Common myeloid progenitor, CD34-positive (primary cell): ENCODE measurements at regions not wholly inside any gene's neighbourhood (a gene's known extent, or its start where the extent isn't known, plus 50 kb on each side); places are given as distances from the start of the nearest gene placed in this dataset.

Experiments
- CTCF ChIA-PET: fragments of 350-600 bp; sonication (Branson Sonifier 250); formaldehyde crosslinking; loops from one replicate; lab custom pipeline; 2021; ENCODE audit warnings: antibody characterized with exemption; lab: Charles Lee
- POLR2A ChIA-PET: fragments of 350-600 bp; sonication (Branson Sonifier 250); formaldehyde crosslinking; loops from one replicate; lab custom pipeline; 2021; ENCODE audit warnings: antibody characterized with exemption; lab: Charles Lee
- DNase-seq, 3 donors: peaks; one replicate each; pipeline versions ENCODE4 v3.0.0 to v3.0.0-alpha.2; 2013
- H3K27ac ChIP-seq, 2 experiments: 1 replicate in 1 of 2; 2 replicates in 1 of 2; pipeline ENCODE4 v1.7.0; 2013; ENCODE audit warnings: inconsistent platforms in 2 of 2, low read length in 2 of 2, mild to moderate bottlenecking in 2 of 2, low read depth in 1 of 2, moderate library complexity in 1 of 2; ENCODE audit not compliant: severe bottlenecking in 2 of 2, insufficient read depth in 1 of 2, poor library complexity in 1 of 2
- H3K27me3 ChIP-seq, 5 experiments: replicated peaks in 2 of 5; 1 replicate in 3 of 5; 2 replicates in 2 of 5; pipeline versions ENCODE4 v1.6.1 to v1.7.0; 2013; ENCODE audit warnings: low read length in 4 of 5, mild to moderate bottlenecking in 2 of 5, moderate library complexity in 2 of 5, inconsistent platforms in 1 of 5; ENCODE audit not compliant: insufficient read depth in 5 of 5, control insufficient read depth in 4 of 5
- H3K36me3 ChIP-seq, 4 experiments: 1 replicate in 2 of 4; 2 replicates in 2 of 4; pipeline versions ENCODE4 v1.6.1 to v1.7.0; 2013; ENCODE audit warnings: low read length in 3 of 4, control low read depth in 1 of 4, mild to moderate bottlenecking in 1 of 4; ENCODE audit not compliant: control insufficient read depth in 4 of 4, insufficient read depth in 4 of 4
- H3K4me1 ChIP-seq, 4 experiments: 1 replicate in 3 of 4; 2 replicates in 1 of 4; pipeline versions ENCODE4 v1.6.1 to v1.7.1; 2013; ENCODE audit warnings: low read length in 3 of 4, mild to moderate bottlenecking in 3 of 4, control low read depth in 1 of 4, inconsistent platforms in 1 of 4, moderate library complexity in 1 of 4; ENCODE audit not compliant: control insufficient read depth in 4 of 4, insufficient read depth in 4 of 4; ENCODE audit errors: control extremely low read depth in 1 of 4
- H3K4me3 ChIP-seq, 7 experiments: 1 replicate in 4 of 7; 2 replicates in 3 of 7; pipeline versions ENCODE4 v1.5.1 to v1.7.0; 2013; ENCODE audit warnings: mild to moderate bottlenecking in 7 of 7, low read length in 6 of 7, moderate library complexity in 6 of 7, inconsistent platforms in 2 of 7, low read depth in 2 of 7, control low read depth in 1 of 7; ENCODE audit not compliant: insufficient read depth in 4 of 7, control insufficient read depth in 1 of 7; ENCODE audit errors: extremely low read depth in 1 of 7
- H3K9me3 ChIP-seq, 5 experiments: 1 replicate in 4 of 5; 2 replicates in 1 of 5; pipeline versions ENCODE4 v1.6.1 to v1.7.1; 2013; ENCODE audit warnings: low read length in 4 of 5, mild to moderate bottlenecking in 2 of 5, inconsistent platforms in 1 of 5, low read depth in 1 of 5, moderate library complexity in 1 of 5; ENCODE audit not compliant: control insufficient read depth in 4 of 5, insufficient read depth in 2 of 5; ENCODE audit errors: control extremely low read depth in 1 of 5
- WGBS: methylation state at CpG from one replicate; pipeline ENCODE4 v1.1.5; 2013; ENCODE audit not compliant: insufficient coverage; 5-methylcytosine and 5-hydroxymethylcytosine counted together

DNA sequence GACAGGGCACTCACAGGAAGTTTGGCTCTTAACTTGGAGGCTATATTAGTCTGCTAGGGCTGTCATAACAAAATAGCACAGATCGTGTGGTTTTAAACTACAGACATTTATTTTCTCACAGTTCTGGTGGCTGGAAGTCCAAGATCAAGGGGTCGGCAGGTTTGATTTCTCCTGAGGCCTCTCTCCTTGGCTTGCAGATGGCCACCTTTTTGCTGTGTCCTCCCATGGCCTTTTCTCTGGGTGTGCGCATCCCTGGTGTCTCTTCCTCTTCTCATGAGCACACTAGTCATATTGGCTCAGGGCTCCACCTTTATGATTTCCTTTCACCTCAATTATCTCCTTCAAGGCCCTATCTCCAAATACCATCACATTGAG lies 69.3 kb downstream of the FOXB1 start:
- no peak for DNase-seq
- H3K9me3 ChIP-seq, result peaks cover 0 to 2% (median 0%) of the 10 kb centered on the region in 5 experiments
- no peak overlapping the region for H3K4me3 ChIP-seq
- WGBS, result 100% methylated on average over 3 of the region's 3 CpGs
- POLR2A ChIA-PET, result no interaction called here
- peaks cover 0 to 12% (median 8%) of the 10 kb centered on the region in 4 experiments for H3K4me1 ChIP-seq
- H3K27ac ChIP-seq, result no peak overlapping the region
- H3K36me3 ChIP-seq, result no peaks in the 10 kb centered on the region
- CTCF ChIA-PET, result no interaction called here
- H3K27me3 ChIP-seq, result no peaks in the 10 kb centered on the region

DNA sequence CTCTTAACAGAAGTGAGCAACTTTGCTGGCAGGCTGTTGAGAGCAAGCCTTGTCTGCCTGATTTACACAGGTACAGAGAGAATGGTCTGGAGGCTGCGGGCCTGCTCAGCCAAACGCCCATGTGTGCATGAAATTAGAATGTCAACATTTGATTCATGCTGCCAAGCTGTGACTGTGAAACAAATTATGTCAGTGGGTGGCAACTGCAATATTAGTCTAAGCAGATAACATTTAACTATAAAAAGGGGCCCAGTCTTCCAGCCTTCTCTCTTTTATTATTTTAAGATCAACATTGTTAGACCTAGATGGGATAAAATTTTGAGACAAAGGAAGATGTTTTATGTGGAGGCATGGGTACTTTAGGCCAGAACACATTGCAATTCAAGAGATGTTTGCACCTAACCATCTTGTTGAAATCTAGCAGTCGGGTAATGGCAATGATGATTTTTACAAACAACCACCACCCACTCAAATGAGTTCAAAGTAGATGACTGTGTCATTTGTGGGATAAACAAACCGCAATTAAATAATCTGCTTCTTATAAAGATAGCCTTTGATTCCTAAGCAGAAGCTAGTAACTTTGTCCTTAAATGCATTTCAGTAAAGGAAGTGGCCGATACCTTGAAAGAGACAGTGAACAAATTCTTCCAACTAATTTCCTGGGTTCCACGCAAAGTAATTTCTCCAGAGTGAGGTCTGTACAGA lies 70.2 kb downstream of the FOXB1 start:
- peaks cover 0 to 2% (median 0%) of the 10 kb centered on the region in 5 experiments for H3K9me3 ChIP-seq
- H3K36me3 ChIP-seq, result no peaks in the 10 kb centered on the region
- H3K4me3 ChIP-seq, result no peak overlapping the region
- peak in 1 of 3 donors; percentile 18 for DNase-seq
- H3K4me1 ChIP-seq, result peaks cover 0 to 12% (median 8%) of the 10 kb centered on the region in 4 experiments
- no peak overlapping the region for H3K27ac ChIP-seq
- ChIA-PET POLR2A (no interaction called here), CTCF (no interaction called here)
- no peaks in the 10 kb centered on the region for H3K27me3 ChIP-seq
- WGBS, result 100% methylated on average over 1 of the region's 6 CpGs

GRCh38 chr15:60076045-60076444 lies 71.9 kb downstream of the FOXB1 start:
- ChIA-PET CTCF (no interaction called here), POLR2A (no interaction called here)
- no peak overlapping the region for H3K27ac ChIP-seq
- 100% methylated on average over 5 of the region's 5 CpGs for WGBS
- H3K9me3 ChIP-seq, result peaks cover 0 to 2% (median 0%) of the 10 kb centered on the region in 5 experiments
- no peaks in the 10 kb centered on the region for H3K36me3 ChIP-seq
- no peaks in the 10 kb centered on the region for H3K27me3 ChIP-seq
- no peak for DNase-seq
- H3K4me3 ChIP-seq, result no peak overlapping the region
- peaks cover 0 to 12% (median 8%) of the 10 kb centered on the region in 4 experiments for H3K4me1 ChIP-seq

DNA sequence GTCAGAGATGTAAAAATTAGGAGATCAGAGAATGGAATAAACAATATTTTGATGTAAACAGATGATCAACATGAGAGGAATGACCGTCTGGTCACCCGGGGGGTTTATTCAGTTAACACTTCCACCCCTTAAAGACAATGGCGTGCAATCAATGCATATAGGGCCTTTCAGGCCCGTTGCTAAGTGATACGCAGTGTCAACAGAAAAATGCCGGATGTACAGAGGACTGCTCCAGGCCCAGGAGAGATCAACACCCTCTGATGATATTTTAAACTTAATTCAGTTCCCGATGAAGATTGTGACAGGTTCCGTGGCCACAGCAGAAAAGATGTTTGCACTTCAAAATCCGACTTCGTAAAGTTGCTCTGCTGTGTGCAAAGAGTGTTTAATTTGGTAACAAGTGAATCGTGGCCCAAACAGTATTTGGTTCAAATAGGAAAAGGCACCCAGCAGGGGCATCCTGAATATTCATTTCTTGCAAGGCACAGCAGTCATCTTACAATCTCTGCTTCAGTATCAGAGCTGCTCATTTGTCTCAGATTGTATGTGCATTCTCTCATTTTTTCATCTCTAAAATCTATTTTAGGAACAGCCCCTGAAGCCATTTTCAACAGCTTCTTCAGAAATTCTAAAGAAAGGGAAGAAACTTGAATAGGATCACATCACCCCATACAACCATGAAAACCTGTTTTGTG lies 72.6 kb downstream of the FOXB1 start:
- Histone ChIP-seq H3K4me3 (no peak overlapping the region), H3K4me1 (peaks cover 0 to 12% (median 8%) of the 10 kb centered on the region in 4 experiments), H3K9me3 (peaks cover 0 to 2% (median 0%) of the 10 kb centered on the region in 5 experiments), H3K27me3 (no peaks in the 10 kb centered on the region), H3K36me3 (no peaks in the 10 kb centered on the region), H3K27ac (no peak overlapping the region)
- 93% methylated on average over 11 of the region's 11 CpGs for WGBS
- no peak for DNase-seq
- CTCF ChIA-PET, result no interaction called here
- POLR2A ChIA-PET, result no interaction called here

GRCh38 chr15:60077581-60078359 lies 73.7 kb downstream of the FOXB1 start:
- CTCF ChIA-PET, result interaction anchor here (0.6 kb wide), 1 partner anchor 12 kb away, joined by 3 read pairs; no protein-coding TSS in a partner anchor

DNA sequence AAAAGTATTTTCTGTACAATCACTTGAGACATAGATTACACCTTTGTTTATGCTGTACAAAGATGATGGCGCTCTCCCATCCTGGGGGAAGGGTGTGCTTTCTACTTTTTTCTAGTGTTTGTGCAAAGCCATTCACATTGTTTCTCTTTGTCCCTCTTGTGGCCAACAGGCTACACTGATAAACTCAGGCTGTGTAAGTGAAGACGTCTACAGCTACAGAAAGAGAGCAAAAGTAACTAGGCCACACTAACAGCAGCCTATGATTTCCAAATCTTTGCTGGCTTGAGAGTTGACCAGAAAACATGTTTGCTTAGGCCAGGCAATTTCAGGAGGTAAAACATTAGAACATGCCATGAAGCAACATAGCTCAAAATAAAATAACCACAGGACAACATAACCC lies 75.1 kb downstream of the FOXB1 start:
- Histone ChIP-seq H3K4me3 (no peak overlapping the region), H3K36me3 (no peaks in the 10 kb centered on the region), H3K27ac (no peak overlapping the region), H3K9me3 (no peaks in the 10 kb centered on the region), H3K4me1 (peaks cover 0 to 7% (median 4%) of the 10 kb centered on the region in 4 experiments), H3K27me3 (no peaks in the 10 kb centered on the region)
- peak in 2 of 3 donors; percentile 21 to 24 for DNase-seq
- CTCF ChIA-PET, result interaction anchor here (0.8 to 1.8 kb wide), 4 partner anchors 8 to 163 kb away, joined by 3 to 5 read pairs (median 4); no protein-coding TSS in a partner anchor
- 100% methylated on average over 1 of the region's 2 CpGs for WGBS
- POLR2A ChIA-PET, result no interaction called here

More at GRCh38 chr15:60077581-60078359, 73.7 kb downstream of the FOXB1 start:
- no peak overlapping the region for H3K4me3 ChIP-seq
- WGBS, result 76% methylated on average over 11 of the region's 11 CpGs
- POLR2A ChIA-PET, result no interaction called here
- no peak overlapping the region for H3K27ac ChIP-seq
- peaks cover 0 to 12% (median 8%) of the 10 kb centered on the region in 4 experiments for H3K4me1 ChIP-seq
- DNase-seq, result no peak
- no peaks in the 10 kb centered on the region for H3K36me3 ChIP-seq
- H3K9me3 ChIP-seq, result peaks cover 0 to 2% (median 0%) of the 10 kb centered on the region in 5 experiments
- no peaks in the 10 kb centered on the region for H3K27me3 ChIP-seq
